Germinal center (tissue), 1 donor: ENCODE measurements at regions not wholly inside any gene's neighbourhood (a gene's known extent, or its start where the extent isn't known, plus 50 kb on each side); places are given as distances from the start of the nearest gene placed in this dataset.

ENCODE experiments used
- DNase-seq: peaks from one replicate; pipeline ENCODE4 v3.0.0; 2012; ENCODE audit warnings: mixed read lengths, low spot score

DNA sequence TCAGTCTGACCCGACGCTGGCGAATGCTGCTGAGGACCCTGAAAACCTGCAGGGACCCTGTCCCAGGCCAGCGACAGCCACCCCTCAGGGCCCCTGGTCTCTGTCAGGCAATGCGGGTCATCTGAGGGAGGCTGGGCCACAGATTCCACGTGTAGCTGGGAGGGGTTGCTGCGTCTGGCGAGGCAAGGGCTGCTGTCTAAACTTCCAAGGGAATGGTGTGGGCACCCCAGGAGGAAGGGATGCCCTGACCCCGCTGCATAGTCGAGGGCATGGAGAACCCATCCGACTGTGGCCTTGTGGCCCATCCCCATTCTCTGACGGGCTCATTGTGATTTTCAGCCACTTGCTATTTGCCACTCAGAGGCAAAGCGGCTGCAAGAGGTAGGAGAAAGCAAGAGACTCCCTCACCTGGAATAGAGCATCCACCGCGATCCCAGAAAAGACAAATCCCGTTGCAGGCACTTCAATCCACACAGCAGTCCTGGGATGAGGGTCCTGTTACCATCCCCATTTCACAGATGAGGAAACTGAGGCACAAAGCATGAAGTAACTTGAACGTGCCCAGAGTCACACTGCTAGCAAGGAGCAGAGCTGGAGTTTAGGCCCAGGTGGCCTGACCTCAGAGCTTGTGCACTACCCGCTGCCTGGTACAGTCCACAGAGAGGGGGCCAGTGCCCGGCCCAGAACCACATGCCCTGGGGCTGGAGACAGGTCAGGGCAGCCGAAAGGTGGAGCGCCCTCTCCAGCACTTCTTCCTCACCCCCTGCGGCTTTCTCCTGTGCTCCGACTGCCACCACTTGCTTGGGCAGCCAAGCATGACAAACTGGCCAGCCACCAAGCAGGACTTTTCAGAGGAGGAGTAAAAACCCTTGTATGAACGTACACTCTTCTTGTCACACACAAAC, 163.8 kb upstream of the KLF14 start:
- no peak for DNase-seq

DNA sequence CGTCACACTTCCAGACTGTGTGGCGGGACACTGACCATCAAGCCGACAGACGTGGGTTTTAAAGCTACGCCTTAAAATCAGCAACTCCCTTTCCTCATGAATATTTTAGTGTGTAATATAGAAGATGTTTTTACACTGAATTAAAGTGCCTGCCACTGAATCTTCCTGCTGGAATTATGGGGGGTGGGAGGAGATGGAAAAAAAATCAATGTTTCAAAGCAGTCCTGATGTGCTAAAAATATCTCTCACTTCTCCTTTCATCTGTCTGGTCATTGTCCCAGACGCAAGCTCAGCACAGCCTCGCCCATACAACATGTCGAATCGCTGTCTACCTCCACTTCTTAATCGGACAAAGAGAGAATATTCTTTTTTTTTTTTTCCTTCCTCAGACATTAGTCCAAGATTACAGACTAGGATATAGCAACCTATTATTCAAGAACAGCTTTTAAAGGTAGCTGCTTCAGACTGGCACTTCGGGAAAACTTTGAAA, 165.1 kb upstream of the KLF14 start:
- no peak for DNase-seq

DNA sequence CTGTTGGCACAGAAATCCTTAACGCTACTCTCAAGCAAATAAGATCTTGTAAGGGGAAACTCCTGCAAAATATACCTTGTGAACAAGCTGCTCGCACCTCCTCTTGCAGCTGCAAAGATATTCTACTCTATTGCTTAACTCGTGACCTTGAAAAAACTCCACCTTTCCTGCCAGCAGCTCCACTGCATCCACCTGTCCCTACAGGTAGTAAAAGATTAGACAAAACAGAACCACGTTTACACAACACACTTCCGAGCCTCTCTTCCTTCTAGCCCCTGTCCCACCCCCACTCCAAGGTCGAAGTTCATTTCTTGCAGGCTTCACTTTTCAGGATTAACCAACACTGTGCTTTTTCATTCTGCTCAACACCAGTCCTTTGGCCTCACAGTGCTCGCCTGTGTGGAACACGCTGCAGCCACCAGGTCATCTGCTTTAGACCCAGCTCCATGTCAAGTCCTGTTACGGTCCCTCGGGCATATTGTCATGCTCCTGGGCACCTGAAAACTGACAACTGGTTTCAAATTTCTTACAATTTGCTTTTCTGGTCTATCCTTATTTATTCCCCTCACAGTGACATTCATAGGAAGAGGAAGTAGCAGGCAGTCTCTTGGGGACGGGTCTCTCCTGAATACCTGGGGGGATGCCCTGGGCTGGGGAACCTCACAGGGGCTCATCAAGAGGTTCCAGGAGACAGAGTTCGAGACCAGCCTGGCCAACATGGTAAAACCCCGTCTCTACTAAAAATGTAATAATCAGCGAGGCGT, 165.8 kb upstream of the KLF14 start:
- no peak for DNase-seq

GRCh38 chr7:130900471-130901076, 166.6 kb upstream of the KLF14 start:
- DNase-seq, result no peak

DNA sequence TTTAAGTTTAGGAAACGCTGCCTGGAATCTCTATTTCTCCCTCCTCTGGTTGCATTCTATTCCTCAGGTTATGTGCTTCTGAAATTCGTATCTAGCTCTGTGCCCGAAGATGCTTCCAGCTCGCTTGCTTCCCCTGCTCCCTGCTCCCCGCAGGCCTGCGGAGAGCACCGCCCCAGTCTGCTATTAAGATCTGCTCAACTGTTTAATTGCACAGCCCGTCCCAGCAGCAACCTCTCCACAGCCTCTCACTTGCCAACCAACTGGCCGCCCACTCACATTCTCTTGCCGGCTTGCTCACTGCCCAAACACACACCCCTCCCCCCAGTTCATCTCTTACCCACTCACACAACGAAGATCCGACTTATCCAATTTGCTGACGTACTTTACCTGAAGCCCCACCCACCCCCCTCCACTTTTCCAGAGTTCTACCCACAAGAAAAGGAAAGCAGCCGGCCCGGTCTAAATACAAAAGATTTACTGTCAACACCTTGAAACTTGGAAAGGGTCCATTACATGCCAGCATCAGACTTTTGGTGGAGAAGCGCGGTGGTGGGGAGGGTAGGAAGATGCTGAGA, 167.3 kb upstream of the KLF14 start:
- DNase-seq, result no peak

GRCh38 chr7:130902755-130903357, 168.8 kb upstream of the KLF14 start:
- DNase-seq, result no peak

DNA sequence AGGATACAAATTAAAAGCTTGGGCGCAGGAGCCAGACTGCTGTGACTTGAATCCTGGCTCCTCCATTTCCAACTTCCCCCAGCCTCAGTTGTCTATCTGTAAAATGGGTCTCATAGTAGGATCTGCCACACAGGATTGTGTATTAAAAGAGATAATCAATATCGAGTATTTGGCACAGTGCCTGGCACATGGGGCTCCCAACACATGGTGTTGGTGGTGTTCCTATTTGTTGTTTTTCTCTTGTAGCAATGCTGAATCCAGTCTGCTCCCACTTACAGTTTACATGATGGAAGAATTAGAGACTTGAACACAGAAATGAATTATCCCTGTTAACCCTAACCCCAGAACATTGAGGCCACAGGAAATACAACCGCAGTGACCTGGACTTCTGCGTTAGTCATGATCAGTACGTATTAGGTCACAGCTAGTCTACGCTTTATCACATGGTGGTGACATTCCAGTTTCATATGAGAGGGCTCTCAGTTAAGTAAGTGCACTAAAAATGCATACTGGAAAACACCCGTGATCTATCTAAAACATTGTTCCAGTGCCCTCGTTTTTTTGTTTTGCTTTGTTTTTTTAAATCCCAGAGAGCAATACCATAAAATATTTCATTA, 169.5 kb upstream of the KLF14 start:
- DNase-seq, result no peak

- no peak for DNase-seq
These were observed 170.2 kb upstream of the KLF14 start for GRCh38 chr7:130904031-130904757.

DNA sequence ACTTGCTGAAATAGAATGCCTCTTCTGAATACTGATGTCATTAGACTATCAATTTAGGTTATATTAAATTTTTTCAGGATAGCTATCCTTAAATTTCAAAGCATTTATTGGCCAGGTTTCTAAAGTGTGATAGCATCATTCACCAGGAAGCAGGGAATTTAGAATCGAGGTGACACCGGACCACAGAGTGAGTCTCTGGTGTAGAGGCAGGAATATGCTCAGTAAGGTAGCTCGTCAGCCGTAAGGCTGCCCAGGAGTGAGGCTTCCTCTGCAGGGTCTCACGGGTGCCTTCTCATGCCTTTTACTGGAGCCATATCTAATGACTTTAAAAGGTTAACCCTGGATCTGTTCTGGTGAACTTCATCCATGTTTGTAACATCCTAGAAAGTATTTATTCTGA, 170.8 kb upstream of the KLF14 start:
- DNase-seq, result no peak

GRCh38 chr7:130906575-130906974, 172.6 kb upstream of the KLF14 start:
- DNase-seq, result no peak

DNA sequence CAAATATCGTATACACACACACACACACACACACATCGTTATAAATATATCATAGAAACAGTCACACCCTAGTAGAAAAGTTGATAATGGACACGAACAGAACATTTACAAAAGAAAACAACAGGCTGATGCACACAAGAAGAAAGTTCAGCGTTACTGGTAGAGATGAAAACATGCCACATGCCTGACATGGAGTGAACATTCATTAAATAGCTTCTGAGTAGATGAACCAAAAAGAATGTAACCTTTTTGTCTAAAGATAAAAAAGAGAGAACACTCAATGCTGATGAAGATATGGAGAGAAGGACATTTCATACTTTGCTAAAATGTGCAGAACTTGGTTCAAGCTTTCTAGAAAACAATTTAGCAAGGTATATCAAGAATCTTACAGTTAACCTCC, 173.4 kb upstream of the KLF14 start:
- DNase-seq, result no peak

GRCh38 chr7:130908345-130909160, 174.5 kb upstream of the KLF14 start:
- DNase-seq, result no peak

DNA sequence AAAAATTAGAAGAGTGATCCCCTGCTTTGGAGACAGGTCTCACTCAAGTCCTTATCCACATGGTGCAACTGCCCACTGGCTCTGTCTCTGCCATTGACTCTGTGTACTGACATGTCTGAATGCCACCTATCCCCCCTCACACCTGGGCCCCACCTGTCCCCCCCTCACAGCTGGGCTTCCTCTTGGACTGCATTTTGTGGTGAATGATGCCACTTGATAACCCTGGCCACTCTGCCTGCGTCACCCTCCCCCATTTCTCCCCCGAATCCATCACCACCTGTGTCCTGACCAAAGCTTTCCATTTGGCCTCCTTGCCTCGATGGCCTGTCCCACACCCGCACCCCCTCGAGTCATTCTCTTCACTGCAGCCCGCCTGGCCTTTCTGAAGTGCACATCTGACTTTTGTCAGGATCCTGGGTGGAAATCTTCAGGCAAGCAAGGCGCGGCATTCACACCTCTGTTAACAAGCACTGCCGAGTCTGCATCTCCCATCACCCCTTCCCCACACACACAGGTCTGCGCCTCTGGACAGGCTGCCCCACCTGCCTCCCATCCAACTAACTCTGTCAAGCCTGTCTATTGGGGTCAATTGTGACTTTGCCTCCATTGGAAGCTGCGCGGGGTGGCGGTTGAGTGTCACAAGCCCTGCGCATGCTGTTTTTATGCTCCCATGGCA, 175.3 kb upstream of the KLF14 start:
- DNase-seq, result no peak

- DNase-seq, result no peak
These were observed 176.1 kb upstream of the KLF14 start for GRCh38 chr7:130909881-130910672.

DNA sequence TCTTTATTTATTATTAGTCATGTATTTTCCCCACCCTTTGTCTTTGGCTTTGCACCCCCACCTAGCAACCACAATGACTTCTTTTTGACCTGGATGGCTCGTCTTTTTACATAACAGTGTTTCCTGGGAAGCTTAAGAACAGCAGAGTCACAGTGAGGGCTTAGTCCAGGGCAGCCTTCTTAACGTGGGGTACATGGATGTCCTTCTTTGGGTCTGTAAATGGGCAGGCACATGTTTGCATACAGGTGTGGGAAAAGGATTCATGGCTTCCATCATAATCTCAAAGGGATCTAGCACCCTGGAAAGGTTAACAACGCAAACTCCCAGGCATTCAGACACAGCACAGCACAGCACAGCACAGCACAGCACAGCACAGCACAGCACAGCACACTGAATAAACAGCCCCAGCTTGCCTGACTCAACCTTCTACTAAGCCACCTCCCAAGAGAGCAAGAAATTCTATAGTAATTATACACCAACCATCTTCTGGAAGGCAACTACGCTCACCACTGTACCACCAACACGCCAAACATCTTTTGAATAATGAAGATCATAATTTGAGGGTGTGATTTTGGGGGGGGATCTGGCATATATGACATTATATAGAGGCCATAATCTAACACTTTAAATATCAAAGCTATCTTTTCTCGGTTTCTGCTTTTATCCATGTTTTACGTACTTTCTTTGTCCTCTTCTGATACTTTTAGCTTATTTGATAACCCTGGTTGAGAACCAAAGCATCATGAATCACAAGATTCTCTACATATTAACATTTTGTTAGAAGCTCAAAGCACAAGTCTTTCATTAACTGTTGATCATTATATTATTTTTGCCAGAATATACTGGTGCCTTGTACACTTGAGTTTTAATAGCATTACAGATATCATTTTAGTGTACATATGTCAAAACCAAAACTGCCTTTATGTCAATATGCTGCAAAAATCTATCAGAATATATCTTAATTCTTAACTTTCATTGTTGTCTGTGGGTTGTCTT, 177.2 kb upstream of the KLF14 start:
- DNase-seq, result no peak

- DNase-seq, result no peak
These were observed 178.3 kb upstream of the KLF14 start for GRCh38 chr7:130912082-130912861.
